GM21447 (cell line): ENCODE measurements at regions not wholly inside any gene's neighbourhood (a gene's known extent, or its start where the extent isn't known, plus 50 kb on each side); places are given as distances from the start of the nearest gene placed in this dataset.
"Not testable (repeated sequence)": the region's sequence is repeated elsewhere in the genome, so short reads cannot be mapped to it uniquely, and the experiment has no call there.

ENCODE experiments used
- ATAC-seq: cut with Tn5 transposase; IDR thresholded peaks from one replicate; pipeline ENCODE4 v1.9.1; 2021; ENCODE audit not compliant: unreplicated experiment

GRCh38 chr21:18705971-18706370, 302.4 kb upstream of the TMPRSS15 start:
- no peak for ATAC-seq

- no peak for ATAC-seq
These were observed 308.1 kb upstream of the TMPRSS15 start for GRCh38 chr21:18711662-18712061.

GRCh38 chr21:18715606-18716005, 312.0 kb upstream of the TMPRSS15 start:
- no peak for ATAC-seq

GRCh38 chr21:18716578-18717138, 313.1 kb upstream of the TMPRSS15 start:
- no peak for ATAC-seq

- no peak for ATAC-seq
These were observed 318.6 kb upstream of the TMPRSS15 start for GRCh38 chr21:18722193-18722592.

- ATAC-seq, result no peak
These were observed 319.6 kb upstream of the TMPRSS15 start for GRCh38 chr21:18723171-18723570.

- ATAC-seq, result no peak
These were observed 322.1 kb upstream of the TMPRSS15 start for GRCh38 chr21:18725653-18726052.

- no peak for ATAC-seq
These were observed 338.4 kb upstream of the TMPRSS15 start for GRCh38 chr21:18741954-18742353.

GRCh38 chr21:18743531-18743930, 339.9 kb upstream of the TMPRSS15 start:
- no peak for ATAC-seq

GRCh38 chr21:18744840-18745239, 341.3 kb upstream of the TMPRSS15 start:
- ATAC-seq, result no peak

- ATAC-seq, result not testable (repeated sequence)
These were observed 349.3 kb upstream of the TMPRSS15 start for GRCh38 chr21:18752894-18753293.

- not testable (repeated sequence) for ATAC-seq
These were observed 352.7 kb upstream of the TMPRSS15 start for GRCh38 chr21:18756272-18756671.

GRCh38 chr21:18759267-18759666, 355.7 kb upstream of the TMPRSS15 start:
- ATAC-seq, result no peak

GRCh38 chr21:18759751-18760161, 356.2 kb upstream of the TMPRSS15 start:
- ATAC-seq, result no peak

- no peak for ATAC-seq
These were observed 356.7 kb upstream of the TMPRSS15 start for GRCh38 chr21:18760247-18760646.

GRCh38 chr21:18764720-18765119, 361.1 kb upstream of the TMPRSS15 start:
- ATAC-seq, result no peak

GRCh38 chr21:18769599-18769998, 366.0 kb upstream of the TMPRSS15 start:
- ATAC-seq, result no peak

GRCh38 chr21:18771845-18772380, 368.3 kb upstream of the TMPRSS15 start:
- ATAC-seq, result no peak

GRCh38 chr21:18772404-18772803, 368.8 kb upstream of the TMPRSS15 start:
- ATAC-seq, result no peak

GRCh38 chr21:18772897-18773296, 369.3 kb upstream of the TMPRSS15 start:
- no peak for ATAC-seq

GRCh38 chr21:18776936-18777335, 373.4 kb upstream of the TMPRSS15 start:
- no peak for ATAC-seq

GRCh38 chr21:18782721-18783120, 379.1 kb upstream of the TMPRSS15 start:
- ATAC-seq, result no peak

GRCh38 chr21:18801468-18801867, 397.9 kb upstream of the TMPRSS15 start:
- no peak for ATAC-seq
